GM19025 (cell line): ENCODE measurements at regions not wholly inside any gene's neighbourhood (a gene's known extent, or its start where the extent isn't known, plus 50 kb on each side); places are given as distances from the start of the nearest gene placed in this dataset.
A peak's percentile ranks its signal among the peaks of the same experiment; 100 is the strongest.

Source experiments
- ATAC-seq: cut with Tn5 transposase; IDR thresholded peaks from one replicate; pipeline ENCODE4 v1.9.1; 2021; ENCODE audit warnings: mild to moderate bottlenecking, low read depth, moderate library complexity; ENCODE audit not compliant: unreplicated experiment

DNA sequence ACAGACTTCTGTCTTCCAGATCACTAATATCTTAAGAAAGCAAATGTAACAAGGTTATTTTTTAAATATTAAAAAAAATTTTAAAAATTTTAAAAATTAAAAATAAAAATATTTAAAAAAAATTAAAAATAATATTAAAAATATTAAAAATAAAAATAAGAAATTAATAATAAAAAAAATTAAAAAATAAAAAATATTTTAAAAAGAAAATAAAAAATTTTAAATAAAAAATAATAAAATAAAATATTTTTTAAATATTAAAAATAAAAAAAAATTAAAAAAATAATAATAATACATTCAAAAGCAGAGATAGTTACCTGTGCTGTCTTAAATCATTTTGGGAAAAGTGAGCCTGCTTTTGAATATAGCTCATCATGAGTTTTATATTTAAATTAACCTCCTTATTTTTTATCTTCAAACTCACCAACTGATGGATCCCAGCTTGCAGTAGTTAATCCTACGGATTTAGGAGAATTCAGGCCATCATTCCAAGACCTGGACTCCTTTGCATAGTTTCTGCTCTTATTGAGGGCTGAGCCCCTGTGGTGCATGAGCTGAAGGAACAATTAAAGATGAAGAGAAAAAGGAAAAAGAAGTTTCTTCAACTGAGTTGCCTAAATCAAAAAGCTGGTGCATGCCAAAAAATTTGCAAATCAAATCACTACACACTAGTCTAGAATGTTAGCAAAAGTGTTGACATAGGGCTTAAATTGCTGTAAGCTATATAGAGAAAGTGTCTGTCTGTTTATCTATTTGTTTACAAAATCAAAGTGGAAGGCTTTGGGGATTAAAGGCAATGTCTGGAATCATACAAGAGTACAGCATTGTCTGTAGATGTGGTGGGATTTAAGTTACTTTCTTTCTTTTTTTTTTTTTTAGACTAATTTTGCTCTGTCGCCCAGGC, 50.5 kb upstream of the ZNF438 start:
- no peak for ATAC-seq

DNA sequence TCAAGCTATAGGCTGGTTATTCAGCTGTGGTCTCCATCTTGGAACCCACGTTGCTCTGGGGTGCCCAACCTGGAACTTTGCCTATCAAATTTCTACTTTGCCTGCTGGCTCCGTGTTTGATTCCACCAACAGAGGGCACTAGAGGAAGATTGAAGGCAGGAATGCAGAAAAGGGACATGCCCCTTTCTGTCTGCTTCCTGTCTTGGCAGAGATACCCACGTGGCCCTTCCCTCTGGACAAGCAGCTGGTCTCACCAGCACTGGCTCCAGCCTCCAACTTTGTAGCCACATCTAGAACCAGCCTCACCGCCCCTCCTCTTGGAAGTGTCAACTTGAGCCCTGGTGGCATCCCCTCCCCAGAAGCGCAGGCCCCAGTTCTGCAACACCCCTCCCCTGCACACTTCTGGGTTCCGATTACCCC, 52.1 kb upstream of the ZNF438 start:
- no peak for ATAC-seq

DNA sequence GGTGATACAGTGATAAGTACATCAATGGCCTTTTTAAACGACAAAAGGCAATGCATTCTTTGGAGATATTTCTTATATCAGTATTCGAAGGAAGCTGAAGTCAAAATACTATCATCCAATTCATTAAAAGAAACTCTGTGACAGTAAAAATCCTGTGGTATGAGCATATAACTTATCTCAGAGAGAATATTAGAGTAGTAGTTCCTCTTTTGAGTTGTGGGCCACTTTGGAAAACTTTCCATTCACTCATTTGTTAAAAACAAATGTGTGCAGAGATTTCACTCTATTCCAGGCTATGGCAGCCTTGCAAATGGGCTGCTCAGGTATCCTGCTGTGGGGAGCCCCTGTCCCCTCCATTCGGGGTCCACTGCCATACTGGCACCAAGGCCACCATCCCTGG, 55.3 kb upstream of the ZNF438 start:
- no peak for ATAC-seq

DNA sequence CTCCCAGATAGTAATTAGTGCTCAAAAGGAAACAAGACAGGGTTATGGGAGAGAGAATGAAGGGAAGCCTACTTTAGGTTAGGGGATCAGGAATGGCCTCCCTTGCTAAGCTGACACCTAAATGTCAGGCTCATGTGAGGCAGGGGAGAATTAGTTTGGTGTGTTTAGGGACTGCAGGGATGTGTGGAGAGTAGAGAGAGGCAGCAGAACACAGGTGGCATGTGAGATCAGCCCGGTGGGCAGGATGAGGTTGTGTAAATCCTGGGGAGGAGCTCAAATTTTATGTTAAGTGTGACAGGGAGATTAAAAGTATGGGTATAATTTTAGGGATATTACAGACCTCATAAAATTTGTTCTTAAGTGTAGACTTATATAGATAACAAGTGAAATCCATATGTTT, 56.2 kb upstream of the ZNF438 start:
- ATAC-seq = no peak

DNA sequence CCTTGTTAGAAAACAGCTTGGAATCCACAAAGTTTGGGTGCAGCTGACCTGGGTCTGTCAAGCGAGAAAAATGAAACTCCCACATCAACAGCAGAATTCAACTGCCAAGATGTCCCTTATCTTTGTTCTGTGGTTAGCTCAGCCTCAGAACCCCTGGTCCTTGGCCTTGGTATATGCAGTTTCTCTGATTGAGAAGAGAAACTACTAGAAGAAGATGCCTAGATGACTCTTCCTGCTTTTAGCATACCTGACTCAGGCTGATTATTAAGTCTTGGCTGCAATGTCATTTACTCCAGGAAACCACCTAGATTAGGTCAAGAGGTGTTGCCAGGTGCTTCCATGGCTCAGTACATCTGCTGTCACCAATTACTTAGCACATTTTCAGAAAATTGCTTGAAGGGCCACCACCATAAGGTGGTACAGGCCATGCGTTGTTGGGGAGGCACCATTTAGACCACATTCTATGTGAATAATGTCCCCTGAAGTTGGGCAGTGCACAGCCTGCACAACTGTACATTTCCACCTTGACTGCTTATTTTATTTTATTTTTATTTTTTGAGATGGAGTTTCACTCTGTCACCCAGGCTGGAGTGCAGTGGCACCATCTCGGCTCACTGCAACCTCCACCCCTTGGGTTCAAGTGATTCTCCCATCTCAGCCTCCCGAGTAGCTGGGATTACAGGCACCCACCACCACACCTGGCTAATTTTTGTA, 59.4 kb upstream of the ZNF438 start:
- no peak for ATAC-seq

DNA sequence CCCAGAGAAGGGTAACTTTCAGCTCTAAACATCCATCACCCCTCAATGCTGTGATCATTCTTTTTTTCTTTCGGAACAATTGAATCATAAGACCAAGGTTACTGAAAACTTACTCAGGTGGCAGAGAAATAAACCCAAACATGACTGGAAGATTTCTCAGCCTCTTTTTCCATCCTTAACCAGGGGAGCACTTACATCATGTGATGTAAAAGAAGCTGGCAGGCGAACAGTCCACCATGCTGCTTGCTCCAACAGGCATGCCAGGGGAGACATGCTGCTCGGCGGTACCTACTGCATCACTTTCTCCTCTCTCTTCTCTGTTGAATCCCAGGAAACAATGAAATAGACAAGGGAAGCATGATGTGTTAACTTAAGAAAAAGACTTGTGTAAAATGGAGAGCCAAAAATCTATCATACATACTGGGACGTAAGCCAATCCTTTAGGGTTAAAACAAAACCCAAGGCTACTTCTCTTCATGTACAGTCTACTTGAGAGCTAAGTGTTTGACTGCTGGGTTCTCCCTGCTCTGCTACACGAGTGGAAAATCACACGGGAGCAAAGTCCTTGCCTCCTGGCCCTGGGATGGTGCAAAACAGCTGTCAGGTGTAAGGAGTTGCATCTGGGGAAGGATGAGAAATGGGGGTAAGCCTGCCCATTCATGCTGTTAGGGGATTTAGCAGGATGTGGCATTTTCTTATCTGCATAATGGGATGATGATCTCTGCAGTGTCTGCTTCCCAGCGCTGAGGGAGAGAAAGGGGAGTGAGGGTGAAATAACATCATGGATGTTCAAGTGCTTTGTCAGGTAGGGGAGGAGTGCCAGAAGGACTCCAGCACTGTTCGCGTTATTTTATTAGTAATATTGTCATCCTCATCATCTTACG, 64.3 kb upstream of the ZNF438 start:
- no peak for ATAC-seq

DNA sequence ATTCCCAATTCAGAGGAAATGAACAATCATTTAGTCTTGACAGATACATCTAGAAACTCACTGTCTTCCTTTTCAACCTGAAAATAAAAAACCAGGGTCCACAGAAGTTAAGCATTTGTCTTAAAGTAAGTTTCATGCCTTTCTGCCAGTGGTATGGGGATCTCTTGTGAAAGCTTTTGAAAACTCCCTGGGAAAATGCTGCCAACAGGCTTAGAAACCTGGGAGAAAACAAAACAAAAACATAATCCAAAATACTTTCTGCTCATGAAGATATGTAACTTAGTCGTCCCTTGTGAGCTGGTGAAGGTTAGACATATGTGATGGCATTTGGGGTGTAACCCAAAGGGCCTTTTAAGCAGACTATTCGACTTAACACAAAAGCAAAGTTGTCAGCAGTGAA, 66.4 kb upstream of the ZNF438 start:
- ATAC-seq = no peak

DNA sequence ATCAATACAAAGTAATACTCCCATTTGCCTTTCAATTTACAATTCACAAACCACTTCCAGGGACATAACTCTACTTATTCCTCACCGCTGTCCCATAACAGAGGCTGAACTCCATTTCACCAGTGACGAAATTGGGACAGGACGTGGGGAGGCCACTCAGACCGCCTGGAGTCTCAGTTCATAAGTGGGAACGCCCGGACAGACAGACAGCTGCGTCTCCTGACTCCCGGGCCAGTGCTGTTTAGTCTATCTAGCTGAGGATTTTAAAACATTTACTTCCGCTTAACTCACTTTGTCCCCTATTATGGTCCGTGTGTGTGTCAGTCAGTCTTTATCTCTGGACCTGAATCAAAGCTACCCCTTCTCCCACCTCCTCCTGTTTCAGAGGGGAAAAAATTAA, 67.4 kb upstream of the ZNF438 start:
- ATAC-seq = no peak

DNA sequence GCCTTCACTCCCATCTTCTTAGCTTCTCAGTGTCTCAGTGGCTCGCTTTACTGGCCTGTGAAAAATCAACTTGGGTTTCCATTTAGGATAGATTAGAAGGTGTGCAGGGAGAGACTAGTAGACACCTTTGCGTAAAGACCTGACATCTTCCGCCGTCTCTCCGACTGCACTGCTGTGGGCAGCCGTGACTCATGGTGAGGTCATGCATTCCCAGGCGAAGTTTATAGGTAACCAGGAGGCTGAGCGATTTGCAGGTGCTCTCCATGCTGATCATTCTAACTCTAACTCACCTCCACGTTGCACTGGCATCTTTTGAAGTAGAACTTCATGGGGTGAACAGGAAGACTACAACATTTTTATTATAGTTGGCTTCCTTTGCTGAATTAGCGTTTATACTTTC, 68.0 kb upstream of the ZNF438 start:
- ATAC-seq = no peak

DNA sequence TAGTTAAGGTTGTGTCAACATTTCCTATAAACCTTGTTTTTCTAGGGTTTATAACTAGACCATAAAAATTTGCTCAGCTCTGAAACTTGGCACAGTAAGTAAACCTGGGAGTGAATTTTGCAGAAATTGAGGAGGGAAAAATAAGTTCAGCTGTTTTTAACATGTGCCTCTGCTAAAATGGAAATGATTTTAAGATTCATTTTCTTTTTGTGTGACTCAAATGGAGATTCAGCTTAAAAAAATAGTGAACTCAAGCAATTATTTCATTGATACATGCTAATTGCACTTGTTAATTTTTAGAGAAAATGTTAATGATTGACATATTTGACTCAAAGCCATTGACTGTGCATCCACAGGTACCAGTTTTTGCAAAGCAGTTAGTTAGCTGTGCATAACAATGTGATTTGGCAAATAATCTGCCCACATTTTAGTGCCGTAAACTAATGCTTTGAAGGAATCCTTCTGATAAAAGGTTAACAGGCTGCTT, 68.5 kb upstream of the ZNF438 start:
- ATAC-seq = no peak

DNA sequence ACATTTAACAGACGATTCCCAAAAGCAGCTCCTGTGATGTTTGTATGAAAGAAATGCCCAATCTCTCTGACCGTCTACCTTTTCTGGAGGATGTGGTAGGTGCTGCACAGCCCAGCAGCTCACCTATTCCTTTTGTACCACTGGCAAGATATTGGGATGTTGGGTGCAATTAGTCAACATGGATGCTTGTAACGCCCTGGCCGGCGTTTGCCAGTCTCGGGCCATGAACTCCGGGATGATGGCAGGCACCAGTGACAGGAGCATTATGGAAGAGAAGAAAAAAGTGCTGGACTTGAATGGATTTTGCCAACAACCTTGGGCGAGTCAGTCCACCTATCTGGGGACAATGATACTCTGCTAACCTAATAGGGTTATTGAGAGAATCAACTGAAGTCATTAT, 69.0 kb upstream of the ZNF438 start:
- no peak for ATAC-seq

DNA sequence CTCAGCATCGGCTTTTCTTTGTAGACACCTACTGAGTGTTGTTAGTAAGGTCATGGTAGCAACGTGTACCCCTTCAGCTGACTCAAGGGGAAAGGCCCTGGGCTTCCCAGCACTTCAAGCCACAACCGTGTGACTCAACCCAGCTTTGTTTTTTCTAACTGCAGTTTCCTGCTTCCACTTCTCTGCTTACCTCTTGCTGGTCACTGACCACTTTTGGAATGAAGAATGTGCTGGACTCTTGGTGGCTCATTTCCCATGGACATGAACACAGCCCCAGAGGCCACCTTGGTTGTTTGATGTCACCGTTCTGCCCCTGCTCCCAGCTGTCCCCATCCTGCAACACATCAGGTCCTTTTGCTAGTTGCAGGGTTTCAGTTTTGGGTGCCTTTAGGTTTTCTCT, 69.5 kb upstream of the ZNF438 start:
- ATAC-seq = peak; percentile 78

DNA sequence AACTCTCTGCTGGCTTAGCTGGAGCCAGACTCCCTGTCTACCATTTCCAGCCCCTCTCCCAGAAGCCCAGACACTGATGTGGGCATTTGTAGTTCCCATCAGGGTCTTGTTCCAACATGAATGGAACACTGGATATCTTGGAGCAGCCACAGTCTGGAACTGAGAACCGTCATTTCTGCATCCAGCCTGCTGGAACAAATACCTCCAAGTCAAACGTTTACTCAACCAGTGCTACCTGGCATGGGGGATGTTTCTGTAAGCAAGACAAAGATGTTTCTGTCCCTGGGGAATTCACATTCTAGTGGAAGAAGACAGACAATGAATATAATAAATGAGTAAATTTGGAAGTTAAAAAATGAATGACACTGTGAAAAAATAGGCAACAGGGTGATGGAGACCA, 70.8 kb upstream of the ZNF438 start:
- no peak for ATAC-seq

DNA sequence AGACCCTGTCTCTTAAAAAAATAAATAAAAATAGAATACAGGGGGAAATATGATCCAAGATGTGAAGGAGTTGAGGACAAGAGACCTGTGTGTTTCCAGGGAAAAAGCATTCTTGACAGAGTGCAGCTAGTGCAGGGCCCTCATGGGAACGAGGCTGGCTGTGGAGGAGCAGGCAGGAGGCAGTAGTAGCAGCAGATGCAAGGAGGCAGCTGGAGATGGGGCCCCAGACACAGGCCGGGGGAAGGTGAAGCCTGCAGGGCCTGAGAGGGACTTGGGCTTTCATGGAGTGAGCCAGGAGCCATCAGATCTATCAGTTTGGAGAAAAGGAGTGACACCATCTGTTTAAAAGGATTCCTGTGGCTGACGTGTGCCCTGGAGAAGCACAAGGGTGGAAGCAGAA, 71.4 kb upstream of the ZNF438 start:
- ATAC-seq = no peak

DNA sequence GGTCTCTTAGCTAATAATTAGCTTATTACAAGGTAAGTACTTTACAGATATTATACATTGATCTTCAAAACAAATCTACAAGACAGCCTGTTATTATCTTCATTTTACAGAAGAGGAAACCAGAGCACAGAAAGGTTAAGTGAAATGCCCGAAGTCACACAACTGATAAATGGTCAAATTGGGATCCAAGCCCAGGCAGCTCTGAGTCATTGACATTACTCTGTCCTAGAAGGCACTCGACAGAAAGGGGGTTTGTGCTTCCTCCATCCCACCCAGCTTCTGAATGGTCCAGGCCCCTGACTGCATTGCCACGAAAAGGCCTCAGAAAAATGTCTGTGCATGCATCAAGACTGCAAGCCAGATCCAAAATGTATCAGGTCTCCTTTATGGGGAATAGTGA, 81.3 kb upstream of the ZNF438 start:
- ATAC-seq = no peak

DNA sequence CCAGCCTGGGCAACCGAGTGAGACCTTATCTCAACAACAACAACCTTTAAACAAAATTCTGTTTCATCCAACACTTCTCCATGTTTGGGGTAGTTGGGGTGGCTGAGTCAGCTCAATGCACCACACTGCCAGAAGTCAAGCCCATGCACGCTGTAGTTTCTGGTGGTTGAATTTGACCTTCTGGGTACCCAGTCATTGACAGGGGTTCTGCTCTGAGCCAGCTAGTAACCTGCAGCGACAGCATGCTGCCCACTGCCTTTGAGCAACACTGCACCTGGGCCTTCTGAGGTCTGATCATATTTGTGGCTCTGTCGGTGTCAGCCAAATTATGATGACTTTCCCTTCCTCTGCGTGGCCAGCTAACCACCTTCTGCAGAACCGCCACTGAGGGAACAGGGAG, 84.6 kb upstream of the ZNF438 start:
- no peak for ATAC-seq

DNA sequence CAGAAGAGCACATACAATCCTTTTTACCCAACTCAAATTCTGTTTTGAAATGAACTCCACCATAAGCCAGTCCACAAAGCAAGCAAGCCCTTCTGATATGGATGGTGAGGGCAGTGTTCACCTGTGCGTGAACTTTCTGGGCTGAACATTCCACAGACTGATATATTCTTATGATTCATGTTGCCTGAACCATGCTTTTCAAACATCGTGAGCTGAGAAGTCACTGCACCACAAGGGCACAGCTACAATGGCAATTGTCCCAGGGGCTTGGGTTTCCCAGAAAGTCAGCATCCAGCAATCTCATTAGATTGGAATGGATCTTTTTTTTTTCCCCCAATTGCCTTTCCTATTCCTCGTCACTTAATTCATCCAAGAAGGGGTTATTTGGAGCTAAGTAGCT, 86.9 kb upstream of the ZNF438 start:
- ATAC-seq = no peak

DNA sequence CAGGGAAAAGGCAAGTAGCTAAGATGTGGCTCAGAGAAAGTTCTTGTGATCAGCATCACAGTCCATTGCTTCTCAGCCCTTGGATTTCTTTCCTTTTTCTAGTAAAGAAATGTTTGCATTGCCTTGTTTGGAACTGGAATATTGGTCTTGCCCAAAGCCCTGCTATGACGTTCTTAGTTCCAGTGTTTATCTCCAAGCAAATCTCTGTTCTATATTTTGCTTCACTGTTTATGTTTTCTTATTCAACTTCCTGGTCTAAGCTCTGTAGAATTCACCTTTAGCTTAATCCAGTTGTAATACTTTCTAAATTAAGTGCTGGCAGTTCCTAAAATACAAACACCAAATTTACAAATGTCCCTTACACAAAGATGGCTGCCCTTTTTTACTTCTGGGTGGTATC, 88.7 kb upstream of the ZNF438 start:
- no peak for ATAC-seq

DNA sequence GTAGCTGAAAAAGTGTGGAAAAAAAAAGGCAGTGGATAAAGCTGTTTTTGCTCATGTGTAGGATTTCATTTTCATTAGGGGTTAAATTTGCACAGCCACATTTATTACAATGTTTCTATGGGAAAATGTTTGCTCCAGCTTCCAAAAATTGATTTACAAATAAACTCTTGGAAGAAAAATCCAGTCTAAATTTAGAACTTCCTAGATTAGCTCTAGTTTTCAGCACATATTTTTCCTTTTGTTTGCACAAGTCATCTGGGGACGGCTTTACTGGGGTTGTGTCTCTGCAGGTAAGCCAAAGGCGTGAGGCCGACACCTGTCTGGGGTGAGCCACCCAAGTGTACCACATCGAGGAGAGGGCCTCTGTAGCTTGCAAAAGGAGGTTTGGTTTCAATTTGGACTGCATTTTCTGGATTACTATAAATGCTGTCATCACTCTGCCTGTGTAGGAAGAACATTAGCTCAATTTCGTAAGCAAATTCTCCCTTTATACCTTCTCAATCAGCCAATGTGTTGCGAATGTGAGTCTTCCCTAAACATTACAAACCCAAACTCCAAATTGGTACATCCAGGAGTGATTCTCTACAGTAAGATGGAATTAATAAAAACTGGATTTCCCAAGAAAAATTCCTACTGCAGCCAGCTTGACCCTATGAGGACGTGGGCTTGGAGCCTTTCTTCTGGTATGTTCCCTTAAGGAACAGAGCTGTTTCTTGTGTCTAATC, 89.5 kb upstream of the ZNF438 start:
- no peak for ATAC-seq
